ENCODE measurements at regions not wholly inside any gene's neighbourhood (a gene's known extent, or its start where the extent isn't known, plus 50 kb on each side); places are given as distances from the start of the nearest gene placed in this dataset.

GRCh38 chr1:13899856-13900255, 199.9 kb downstream of the PRDM2 start:
- TF ChIP-seq, protein P1, sequence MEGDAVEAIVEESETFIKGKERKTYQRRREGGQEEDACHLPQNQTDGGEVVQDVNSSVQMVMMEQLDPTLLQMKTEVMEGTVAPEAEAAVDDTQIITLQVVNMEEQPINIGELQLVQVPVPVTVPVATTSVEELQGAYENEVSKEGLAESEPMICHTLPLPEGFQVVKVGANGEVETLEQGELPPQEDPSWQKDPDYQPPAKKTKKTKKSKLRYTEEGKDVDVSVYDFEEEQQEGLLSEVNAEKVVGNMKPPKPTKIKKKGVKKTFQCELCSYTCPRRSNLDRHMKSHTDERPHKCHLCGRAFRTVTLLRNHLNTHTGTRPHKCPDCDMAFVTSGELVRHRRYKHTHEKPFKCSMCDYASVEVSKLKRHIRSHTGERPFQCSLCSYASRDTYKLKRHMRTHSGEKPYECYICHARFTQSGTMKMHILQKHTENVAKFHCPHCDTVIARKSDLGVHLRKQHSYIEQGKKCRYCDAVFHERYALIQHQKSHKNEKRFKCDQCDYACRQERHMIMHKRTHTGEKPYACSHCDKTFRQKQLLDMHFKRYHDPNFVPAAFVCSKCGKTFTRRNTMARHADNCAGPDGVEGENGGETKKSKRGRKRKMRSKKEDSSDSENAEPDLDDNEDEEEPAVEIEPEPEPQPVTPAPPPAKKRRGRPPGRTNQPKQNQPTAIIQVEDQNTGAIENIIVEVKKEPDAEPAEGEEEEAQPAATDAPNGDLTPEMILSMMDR (conservative IDR thresholded peaks at IDR 0.05) = no peak
- TF ChIP-seq ZFX (IDR thresholded peaks at IDR 0.05) = no peak

All from C4-2B (cell line).